Astrocyte (in vitro differentiated cells and primary cell): ENCODE measurements at regions not wholly inside any gene's neighbourhood (a gene's known extent, or its start where the extent isn't known, plus 50 kb on each side); places are given as distances from the start of the nearest gene placed in this dataset.

Experiments
- DNase-seq: peaks from one replicate; pipeline ENCODE4 v3.0.0-alpha.2; 2010; ENCODE audit warnings: low read depth
- FAIRE-seq: peaks from 2 replicates; lab custom pipeline; 2011; peaks lifted over from hg19 to GRCh38; lab: Jason Lieb, UNC
- H2AFZ ChIP-seq: 2 replicates; pipeline ENCODE4 v1.6.0; 2012; ENCODE audit warnings: low read depth, low read length, inconsistent platforms
- H3K27ac ChIP-seq: 2 replicates; pipeline ENCODE4 v1.5.1; 2011; ENCODE audit warnings: low read depth, low read length, inconsistent platforms
- H3K27me3 ChIP-seq: 2 replicates; pipeline ENCODE4 v1.6.0; 2011; ENCODE audit warnings: low read length, inconsistent platforms; ENCODE audit not compliant: insufficient read depth
- H3K36me3 ChIP-seq: 2 replicates; pipeline ENCODE4 v1.5.1; 2011; ENCODE audit warnings: low read length, inconsistent platforms; ENCODE audit not compliant: insufficient read depth
- H3K4me1 ChIP-seq: 2 replicates; pipeline ENCODE4 v1.5.1; 2011; ENCODE audit warnings: low read length, inconsistent platforms; ENCODE audit not compliant: insufficient read depth
- H3K4me2 ChIP-seq: 2 replicates; pipeline ENCODE4 v1.6.0; 2012; ENCODE audit warnings: low read length, inconsistent platforms
- H3K4me3 ChIP-seq: 2 replicates; pipeline ENCODE4 v1.5.1; 2011; ENCODE audit warnings: low read depth, mild to moderate bottlenecking, low read length, inconsistent platforms; ENCODE audit not compliant: insufficient read depth
- H3K79me2 ChIP-seq: 2 replicates; pipeline ENCODE4 v1.6.0; 2012; ENCODE audit warnings: mild to moderate bottlenecking, low read length, inconsistent platforms; ENCODE audit not compliant: insufficient read depth
- H3K9ac ChIP-seq: 2 replicates; pipeline ENCODE4 v1.6.0; 2012; ENCODE audit warnings: mild to moderate bottlenecking, low read length, inconsistent platforms
- H3K9me3 ChIP-seq: 2 replicates; pipeline ENCODE4 v1.5.1; 2012; ENCODE audit warnings: low read depth, mild to moderate bottlenecking, low read length, inconsistent platforms; ENCODE audit not compliant: insufficient read depth
- H4K20me1 ChIP-seq: 2 replicates; pipeline ENCODE4 v1.6.0; 2012; ENCODE audit warnings: low read length, inconsistent platforms; ENCODE audit not compliant: insufficient read depth
- H3K27ac Mint-ChIP-seq: one replicate; pipeline ENCODE4 v1.8.0; 2021; ENCODE audit warnings: mild to moderate bottlenecking, mixed read lengths; ENCODE audit not compliant: unreplicated experiment
- H3K27me3 Mint-ChIP-seq: one replicate; pipeline ENCODE4 v1.8.0; 2021; ENCODE audit warnings: low read depth, mixed read lengths; ENCODE audit not compliant: unreplicated experiment
- H3K36me3 Mint-ChIP-seq: one replicate; pipeline ENCODE4 v1.8.0; 2021; ENCODE audit warnings: low read depth, mixed read lengths; ENCODE audit not compliant: unreplicated experiment
- H3K4me1 Mint-ChIP-seq: one replicate; pipeline ENCODE4 v1.8.0; 2021; ENCODE audit warnings: low read depth, mixed read lengths; ENCODE audit not compliant: unreplicated experiment
- H3K4me3 Mint-ChIP-seq: one replicate; pipeline ENCODE4 v1.8.0; 2021; ENCODE audit warnings: mild to moderate bottlenecking, moderate library complexity, mixed read lengths; ENCODE audit not compliant: unreplicated experiment
- H3K9me3 Mint-ChIP-seq: one replicate; pipeline ENCODE4 v1.8.0; 2021; ENCODE audit warnings: mild to moderate bottlenecking, mixed read lengths; ENCODE audit not compliant: unreplicated experiment
- EZH2 ChIP-seq: IDR thresholded peaks from 2 replicates; pipeline ENCODE4 v1.6.1; 2012; ENCODE audit warnings: mild to moderate bottlenecking, low read length, inconsistent platforms; ENCODE audit not compliant: insufficient read depth
- TF ChIP-seq, protein P1 (sequence below): IDR thresholded peaks from 2 replicates; pipeline ENCODE4 v1.5.1; 2011; ENCODE audit warnings: low read depth, mild to moderate bottlenecking, inconsistent platforms, low read length, moderate library complexity; ENCODE audit not compliant: insufficient read depth

DNA sequence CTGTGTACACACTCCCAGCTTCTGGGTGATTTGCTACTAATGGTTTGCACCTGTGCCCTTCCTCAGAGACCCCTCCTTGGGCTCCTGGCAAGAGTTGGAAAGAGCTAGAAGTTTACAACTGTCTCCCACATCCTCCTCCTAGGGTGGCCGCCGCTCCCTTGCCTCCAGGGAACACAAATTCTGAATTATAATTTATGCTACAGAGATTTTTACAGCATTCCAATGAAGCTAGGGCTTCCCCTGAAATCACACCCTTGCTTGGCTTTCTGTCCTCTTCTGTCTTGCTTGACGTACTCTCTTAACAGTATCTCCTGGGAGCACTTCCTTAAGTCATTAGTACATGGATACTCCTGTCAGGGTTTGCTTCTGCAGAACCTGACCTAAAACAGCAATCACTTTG is 180.2 kb downstream of the KCNA5 start:
- no peak overlapping the region for H3K9ac ChIP-seq
- Mint-ChIP-seq H3K4me3 (no peak overlapping the region), H3K27ac (no peak overlapping the region), H3K9me3 (peaks cover 4% of the 10 kb centered on the region), H3K36me3 (no peaks in the 10 kb centered on the region), H3K27me3 (peaks cover 34% of the 10 kb centered on the region), H3K4me1 (peaks cover 13% of the 10 kb centered on the region)
- H3K4me2 ChIP-seq, result no peak overlapping the region
- H2AFZ ChIP-seq, result no peak overlapping the region
- H3K9me3 ChIP-seq, result no peaks in the 10 kb centered on the region
- H3K36me3 ChIP-seq, result no peaks in the 10 kb centered on the region
- TF ChIP-seq, protein P1, sequence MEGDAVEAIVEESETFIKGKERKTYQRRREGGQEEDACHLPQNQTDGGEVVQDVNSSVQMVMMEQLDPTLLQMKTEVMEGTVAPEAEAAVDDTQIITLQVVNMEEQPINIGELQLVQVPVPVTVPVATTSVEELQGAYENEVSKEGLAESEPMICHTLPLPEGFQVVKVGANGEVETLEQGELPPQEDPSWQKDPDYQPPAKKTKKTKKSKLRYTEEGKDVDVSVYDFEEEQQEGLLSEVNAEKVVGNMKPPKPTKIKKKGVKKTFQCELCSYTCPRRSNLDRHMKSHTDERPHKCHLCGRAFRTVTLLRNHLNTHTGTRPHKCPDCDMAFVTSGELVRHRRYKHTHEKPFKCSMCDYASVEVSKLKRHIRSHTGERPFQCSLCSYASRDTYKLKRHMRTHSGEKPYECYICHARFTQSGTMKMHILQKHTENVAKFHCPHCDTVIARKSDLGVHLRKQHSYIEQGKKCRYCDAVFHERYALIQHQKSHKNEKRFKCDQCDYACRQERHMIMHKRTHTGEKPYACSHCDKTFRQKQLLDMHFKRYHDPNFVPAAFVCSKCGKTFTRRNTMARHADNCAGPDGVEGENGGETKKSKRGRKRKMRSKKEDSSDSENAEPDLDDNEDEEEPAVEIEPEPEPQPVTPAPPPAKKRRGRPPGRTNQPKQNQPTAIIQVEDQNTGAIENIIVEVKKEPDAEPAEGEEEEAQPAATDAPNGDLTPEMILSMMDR, result no peak
- TF ChIP-seq EZH2, result no peak
- DNase-seq (no peak), FAIRE-seq (no peak)
- no peaks in the 10 kb centered on the region for H4K20me1 ChIP-seq
- no peak overlapping the region for H3K27ac ChIP-seq
- no peaks in the 10 kb centered on the region for H3K79me2 ChIP-seq
- H3K4me3 ChIP-seq, result no peak overlapping the region
- H3K4me1 ChIP-seq, result no peaks in the 10 kb centered on the region
- H3K27me3 ChIP-seq, result no peaks in the 10 kb centered on the region

DNA sequence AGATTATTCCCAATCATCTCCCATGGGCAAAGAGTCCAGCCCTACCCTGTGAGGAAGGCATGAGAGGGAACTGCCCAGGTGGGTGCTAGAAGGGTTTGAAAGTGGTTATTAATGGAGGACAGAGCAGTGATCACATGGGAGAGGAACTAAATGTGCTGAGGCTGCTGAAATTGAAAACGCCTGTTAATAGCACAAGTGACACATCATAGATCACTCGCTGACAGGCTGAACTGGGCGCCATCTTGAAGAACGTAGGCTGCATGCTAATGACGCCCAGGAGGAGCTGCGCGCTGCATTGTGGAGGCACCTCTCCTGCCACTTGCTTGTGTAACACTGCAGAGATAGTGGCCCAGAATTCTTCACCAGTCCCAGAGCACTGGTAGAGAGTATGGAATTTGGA is 182.9 kb downstream of the KCNA5 start:
- Histone ChIP-seq H3K79me2 (no peaks in the 10 kb centered on the region), H3K4me1 (no peaks in the 10 kb centered on the region), H3K36me3 (no peaks in the 10 kb centered on the region), H3K9ac (no peak overlapping the region), H3K9me3 (no peaks in the 10 kb centered on the region), H3K4me3 (no peak overlapping the region), H2AFZ (no peak overlapping the region), H4K20me1 (no peaks in the 10 kb centered on the region), H3K27ac (no peak overlapping the region), H3K4me2 (no peak overlapping the region), H3K27me3 (no peaks in the 10 kb centered on the region)
- FAIRE-seq (no peak), DNase-seq (no peak)
- no peak overlapping the region for H3K4me3 Mint-ChIP-seq
- H3K27ac Mint-ChIP-seq, result no peak overlapping the region
- TF ChIP-seq EZH2, result no peak
- TF ChIP-seq, protein P1, result no peak
- H3K36me3 Mint-ChIP-seq, result no peaks in the 10 kb centered on the region
- H3K27me3 Mint-ChIP-seq, result peaks cover 40% of the 10 kb centered on the region
- peaks cover 4% of the 10 kb centered on the region for H3K9me3 Mint-ChIP-seq
- H3K4me1 Mint-ChIP-seq, result peaks cover 16% of the 10 kb centered on the region

DNA sequence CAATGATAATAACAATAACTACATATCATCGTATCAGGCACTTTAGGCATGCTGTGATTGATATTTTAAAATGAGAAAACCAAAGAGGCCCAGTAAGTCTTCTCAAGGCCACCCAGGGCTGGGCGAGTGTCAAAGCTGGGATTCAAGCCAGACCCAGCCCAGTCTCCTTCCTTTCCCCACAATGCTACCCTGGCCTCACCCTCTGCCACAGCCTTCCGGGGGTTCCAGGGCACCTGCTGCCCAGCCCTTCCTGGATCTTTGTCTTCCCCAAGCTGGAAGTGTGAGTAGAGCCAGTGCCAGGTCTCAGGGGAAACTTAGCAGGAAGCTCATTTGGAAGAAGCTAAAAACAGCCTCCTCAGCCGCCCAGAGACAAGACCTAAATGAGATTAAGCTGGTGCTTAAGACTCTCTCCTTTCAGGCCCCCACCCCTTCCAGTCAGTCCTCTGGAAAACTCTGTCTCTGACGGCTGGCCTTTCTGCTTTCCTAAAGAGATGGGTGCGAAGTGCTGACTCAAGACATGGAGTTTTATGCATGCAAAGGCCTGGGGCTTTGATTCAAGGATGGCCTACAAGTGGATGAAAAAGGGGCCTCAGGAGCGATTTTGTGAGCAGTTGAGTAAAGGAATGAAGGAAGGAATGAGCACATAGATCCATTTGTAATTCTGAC is 184.2 kb downstream of the KCNA5 start:
- H3K9ac ChIP-seq, result no peak overlapping the region
- no peak overlapping the region for H3K27ac ChIP-seq
- peaks cover 2% of the 10 kb centered on the region for H3K9me3 Mint-ChIP-seq
- no peaks in the 10 kb centered on the region for H3K4me1 ChIP-seq
- no peaks in the 10 kb centered on the region for H3K9me3 ChIP-seq
- no peak overlapping the region for H3K27ac Mint-ChIP-seq
- peaks cover 39% of the 10 kb centered on the region for H3K27me3 Mint-ChIP-seq
- no peaks in the 10 kb centered on the region for H4K20me1 ChIP-seq
- no peak overlapping the region for H3K4me3 ChIP-seq
- FAIRE-seq, result no peak
- DNase-seq, result no peak
- peaks cover 10% of the 10 kb centered on the region for H3K4me1 Mint-ChIP-seq
- no peak overlapping the region for H2AFZ ChIP-seq
- no peak for TF ChIP-seq EZH2
- TF ChIP-seq, protein P1, result no peak
- H3K79me2 ChIP-seq, result no peaks in the 10 kb centered on the region
- H3K4me3 Mint-ChIP-seq, result no peak overlapping the region
- no peaks in the 10 kb centered on the region for H3K36me3 ChIP-seq
- H3K4me2 ChIP-seq, result no peak overlapping the region
- no peaks in the 10 kb centered on the region for H3K36me3 Mint-ChIP-seq
- H3K27me3 ChIP-seq, result no peaks in the 10 kb centered on the region
